Keratinocyte (primary cell): ENCODE measurements at regions not wholly inside any gene's neighbourhood (a gene's known extent, or its start where the extent isn't known, plus 50 kb on each side); places are given as distances from the start of the nearest gene placed in this dataset.

Experiments used
- DNase-seq: peaks from one replicate; pipeline ENCODE4 v3.0.0-alpha.2; 2011; ENCODE audit warnings: low read depth, missing footprints, low spot score
- FAIRE-seq: peaks from 2 replicates; lab custom pipeline; 2011; peaks lifted over from hg19 to GRCh38; lab: Jason Lieb, UNC
- H2AFZ ChIP-seq: 2 replicates; pipeline ENCODE4 v1.6.0; 2012; ENCODE audit warnings: low read length, control low read depth, inconsistent platforms; ENCODE audit not compliant: control insufficient read depth
- H3K27ac ChIP-seq: 2 replicates; pipeline ENCODE4 v1.5.1; 2011; ENCODE audit warnings: low read length; ENCODE audit not compliant: control insufficient read depth, insufficient read depth
- H3K27me3 ChIP-seq: 3 replicates; pipeline ENCODE4 v1.6.0; 2011; ENCODE audit warnings: low read length; ENCODE audit not compliant: control insufficient read depth, insufficient read depth; ENCODE audit errors: extremely low read depth
- H3K36me3 ChIP-seq, 2 experiments: 2 replicates in 1 of 2; 3 replicates in 1 of 2; pipeline ENCODE4 v1.5.1; 2011; ENCODE audit warnings: low read length in 2 of 2, mild to moderate bottlenecking in 1 of 2; ENCODE audit not compliant: control insufficient read depth in 2 of 2, insufficient read depth in 2 of 2; ENCODE audit errors: extremely low read depth in 1 of 2
- H3K4me1 ChIP-seq: 3 replicates; pipeline ENCODE4 v1.5.1; 2011; ENCODE audit warnings: low read length; ENCODE audit not compliant: control insufficient read depth, insufficient read depth; ENCODE audit errors: extremely low read depth
- H3K4me2 ChIP-seq: 3 replicates; pipeline ENCODE4 v1.6.0; 2011; ENCODE audit warnings: low read depth, low read length; ENCODE audit not compliant: control insufficient read depth, insufficient read depth; ENCODE audit errors: extremely low read depth
- H3K4me3 ChIP-seq, 3 experiments: fragments of 200-600 bp in 1 of 3; sonication (generic) in 1 of 3; 2 replicates in 2 of 3; 3 replicates in 1 of 3; pipeline ENCODE4 v1.5.1; 2011 to 2016; ENCODE audit warnings: low read length in 3 of 3, mild to moderate bottlenecking in 3 of 3, control low read depth in 2 of 3, inconsistent platforms in 1 of 3, low read depth in 1 of 3, mixed read lengths in 1 of 3, mixed run types in 1 of 3, moderate library complexity in 1 of 3; ENCODE audit not compliant: control insufficient read depth in 2 of 3, insufficient read depth in 2 of 3; ENCODE audit errors: extremely low read depth in 1 of 3
- H3K79me2 ChIP-seq: 2 replicates; pipeline ENCODE4 v1.6.0; 2012; ENCODE audit warnings: low read length; ENCODE audit not compliant: control insufficient read depth, insufficient read depth
- H3K9ac ChIP-seq: 3 replicates; pipeline ENCODE4 v1.6.0; 2011; ENCODE audit warnings: low read length; ENCODE audit not compliant: control insufficient read depth, insufficient read depth; ENCODE audit errors: extremely low read depth
- H3K9me1 ChIP-seq: 3 replicates; pipeline ENCODE4 v1.6.0; 2011; ENCODE audit warnings: low read length; ENCODE audit not compliant: control insufficient read depth, insufficient read depth; ENCODE audit errors: extremely low read depth
- H3K9me3 ChIP-seq: 2 replicates; pipeline ENCODE4 v1.5.1; 2012; ENCODE audit warnings: low read depth, low read length; ENCODE audit not compliant: control insufficient read depth
- H4K20me1 ChIP-seq: 3 replicates; pipeline ENCODE4 v1.6.0; 2011; ENCODE audit warnings: low read length; ENCODE audit not compliant: control insufficient read depth, insufficient read depth; ENCODE audit errors: extremely low read depth
- EZH2 ChIP-seq: IDR thresholded peaks from one replicate; pipeline ENCODE4 v1.6.1; 2012; ENCODE audit warnings: inconsistent platforms, mild to moderate bottlenecking, low read length, moderate library complexity
- dilution Hi-C: fragments of 300-500 bp; cut with MboI; formaldehyde crosslinking; loops from one replicate; pipeline ENCODE4 v1.7.0; 2020; ENCODE audit warnings: low sequenced_read_pairs; ENCODE audit not compliant: extremely low pct_ligation_motif_present
- TF ChIP-seq, protein P1 (sequence below), 3 experiments: IDR thresholded peaks in 1 of 3; conservative IDR thresholded peaks in 1 of 3; optimal IDR thresholded peaks in 1 of 3; 2 replicates in 2 of 3; 3 replicates in 1 of 3; pipeline versions ENCODE3 to v1.5.1; 2011; ENCODE audit warnings: low read length in 3 of 3, mild to moderate bottlenecking in 3 of 3, moderate library complexity in 2 of 3, control low read depth in 1 of 3, inconsistent platforms in 1 of 3; ENCODE audit not compliant: insufficient read depth in 2 of 3; ENCODE audit errors: extremely low read depth in 1 of 3

DNA sequence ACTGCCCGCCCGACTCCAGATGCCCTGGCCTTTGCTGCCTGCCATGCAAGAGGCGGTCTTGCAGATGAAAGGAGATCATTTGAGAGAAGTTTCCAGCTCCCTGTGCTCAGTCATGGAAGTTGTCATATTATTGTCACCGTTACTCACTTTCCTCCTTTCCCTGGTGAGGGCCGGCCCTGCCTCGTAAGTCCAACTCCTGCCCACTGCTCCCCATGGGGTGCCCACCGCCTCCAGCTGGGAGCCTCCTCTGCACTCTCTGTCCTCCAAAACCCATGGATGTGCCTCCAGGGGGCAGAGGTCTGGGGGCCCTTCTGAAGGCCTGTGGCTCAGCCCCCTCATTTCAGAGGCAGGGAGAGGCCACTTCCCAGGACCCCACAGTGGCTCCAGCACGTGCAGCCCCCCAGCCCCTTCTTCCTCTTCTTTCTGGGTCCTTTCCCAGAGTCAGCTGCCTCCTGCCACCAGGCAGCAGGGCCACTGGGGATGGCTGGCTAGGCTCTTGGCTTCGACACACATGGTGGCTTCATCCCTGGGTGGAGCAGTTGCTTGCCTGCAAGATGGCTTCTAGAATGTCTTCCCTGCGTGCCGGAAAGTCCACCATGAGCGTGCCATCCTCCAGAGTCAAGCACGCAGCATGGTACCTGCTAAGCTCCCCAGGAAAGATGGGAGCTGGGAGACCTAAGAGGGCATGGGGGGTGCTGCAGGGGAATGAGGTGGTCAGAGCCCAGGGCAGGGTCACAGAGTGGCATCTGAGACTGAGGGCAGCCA lies 97.9 kb upstream of the RUNX3 start:
- Histone ChIP-seq H3K9me1 (no peaks in the 10 kb centered on the region), H3K9ac (no peak overlapping the region), H3K27ac (no peak overlapping the region), H3K36me3 (no peaks in the 10 kb centered on the region), H2AFZ (no peak overlapping the region), H3K79me2 (no peaks in the 10 kb centered on the region), H3K4me3 (no peak overlapping the region), H3K27me3 (no peaks in the 10 kb centered on the region), H3K4me2 (no peak overlapping the region), H3K4me1 (peaks cover 28% of the 10 kb centered on the region), H4K20me1 (no peaks in the 10 kb centered on the region), H3K9me3 (no peaks in the 10 kb centered on the region)
- no peak for TF ChIP-seq EZH2
- no peak for DNase-seq
- dilution Hi-C loops: no loop called here
- no peak for FAIRE-seq

DNA sequence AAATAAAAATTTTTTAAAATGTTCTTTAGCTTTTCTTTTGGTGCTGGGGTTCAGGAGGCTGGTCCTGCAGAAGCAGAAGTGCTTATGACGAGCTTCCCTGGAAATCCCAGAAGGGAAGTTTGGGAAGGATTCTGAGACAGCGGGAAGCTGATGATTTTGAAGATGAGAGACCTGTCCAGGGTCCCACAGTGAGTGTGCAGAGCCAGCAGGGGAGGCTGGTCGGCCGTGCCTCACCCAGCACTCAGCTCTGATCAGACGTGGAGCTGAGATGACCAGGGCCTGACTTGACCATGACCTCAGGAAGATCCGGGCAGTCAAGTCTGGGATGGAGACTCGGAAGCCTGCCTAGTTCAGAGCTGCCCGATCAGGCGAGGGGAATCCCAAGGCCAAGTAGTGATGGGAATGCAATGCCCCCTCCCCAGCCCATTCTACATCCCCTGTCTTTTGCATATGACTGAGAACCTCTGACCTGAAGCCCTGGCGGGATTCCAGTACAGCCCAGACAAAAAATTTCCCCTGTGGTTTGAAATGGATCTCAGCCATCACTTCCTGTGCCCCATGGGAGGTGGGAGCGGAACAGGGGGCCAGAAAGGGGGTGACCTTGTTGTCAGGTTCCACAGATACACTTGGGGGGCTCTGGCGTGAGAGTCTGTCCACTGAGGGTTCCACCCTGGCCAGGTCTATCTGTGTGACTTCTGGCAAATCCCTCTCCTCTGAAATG lies 96.8 kb upstream of the RUNX3 start:
- FAIRE-seq: no peak
- Histone ChIP-seq H3K9ac (no peak overlapping the region), H3K79me2 (no peaks in the 10 kb centered on the region), H3K4me2 (no peak overlapping the region), H4K20me1 (no peaks in the 10 kb centered on the region), H3K27ac (no peak overlapping the region), H3K9me3 (no peaks in the 10 kb centered on the region), H3K4me1 (peaks cover 24% of the 10 kb centered on the region), H3K36me3 (no peaks in the 10 kb centered on the region), H2AFZ (no peak overlapping the region), H3K9me1 (no peaks in the 10 kb centered on the region), H3K27me3 (no peaks in the 10 kb centered on the region), H3K4me3 (no peak overlapping the region)
- DNase-seq: no peak
- TF ChIP-seq, protein P1, sequence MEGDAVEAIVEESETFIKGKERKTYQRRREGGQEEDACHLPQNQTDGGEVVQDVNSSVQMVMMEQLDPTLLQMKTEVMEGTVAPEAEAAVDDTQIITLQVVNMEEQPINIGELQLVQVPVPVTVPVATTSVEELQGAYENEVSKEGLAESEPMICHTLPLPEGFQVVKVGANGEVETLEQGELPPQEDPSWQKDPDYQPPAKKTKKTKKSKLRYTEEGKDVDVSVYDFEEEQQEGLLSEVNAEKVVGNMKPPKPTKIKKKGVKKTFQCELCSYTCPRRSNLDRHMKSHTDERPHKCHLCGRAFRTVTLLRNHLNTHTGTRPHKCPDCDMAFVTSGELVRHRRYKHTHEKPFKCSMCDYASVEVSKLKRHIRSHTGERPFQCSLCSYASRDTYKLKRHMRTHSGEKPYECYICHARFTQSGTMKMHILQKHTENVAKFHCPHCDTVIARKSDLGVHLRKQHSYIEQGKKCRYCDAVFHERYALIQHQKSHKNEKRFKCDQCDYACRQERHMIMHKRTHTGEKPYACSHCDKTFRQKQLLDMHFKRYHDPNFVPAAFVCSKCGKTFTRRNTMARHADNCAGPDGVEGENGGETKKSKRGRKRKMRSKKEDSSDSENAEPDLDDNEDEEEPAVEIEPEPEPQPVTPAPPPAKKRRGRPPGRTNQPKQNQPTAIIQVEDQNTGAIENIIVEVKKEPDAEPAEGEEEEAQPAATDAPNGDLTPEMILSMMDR (optimal IDR thresholded peaks at IDR 0.05 in 1 of 3, IDR thresholded peaks at IDR 0.05 in 1 of 3, conservative IDR thresholded peaks at IDR 0.05 in 1 of 3; ENCODE audit: extremely low read depth in 1 of 3, insufficient read depth in 2 of 3, low read length in 3 of 3): no peak
- no peak for TF ChIP-seq EZH2
- dilution Hi-C loops: no loop called here
